ENCODE measurements at regions not wholly inside any gene's neighbourhood (a gene's known extent, or its start where the extent isn't known, plus 50 kb on each side); places are given as distances from the start of the nearest gene placed in this dataset.

DNA sequence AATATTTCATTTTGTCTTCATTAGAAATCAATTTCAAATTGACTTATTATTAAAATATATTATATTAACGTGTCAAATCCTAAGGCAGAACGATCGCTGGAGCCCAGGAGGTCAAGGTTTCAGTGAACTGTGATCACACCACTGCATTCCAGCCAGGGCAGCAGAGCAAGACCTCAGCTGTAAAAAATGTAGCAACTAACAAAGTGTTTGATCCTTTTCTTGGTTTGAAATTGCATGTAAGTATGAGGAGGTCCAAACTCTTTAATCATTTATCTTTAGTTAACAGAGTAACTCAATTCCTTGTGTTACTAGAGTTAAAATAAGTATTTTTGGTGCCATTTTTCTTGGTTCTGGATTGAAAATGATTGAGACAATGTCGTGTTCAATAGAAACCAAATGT lies 1033.9 kb downstream of the NLGN4X start:
- TF ChIP-seq, protein P1, sequence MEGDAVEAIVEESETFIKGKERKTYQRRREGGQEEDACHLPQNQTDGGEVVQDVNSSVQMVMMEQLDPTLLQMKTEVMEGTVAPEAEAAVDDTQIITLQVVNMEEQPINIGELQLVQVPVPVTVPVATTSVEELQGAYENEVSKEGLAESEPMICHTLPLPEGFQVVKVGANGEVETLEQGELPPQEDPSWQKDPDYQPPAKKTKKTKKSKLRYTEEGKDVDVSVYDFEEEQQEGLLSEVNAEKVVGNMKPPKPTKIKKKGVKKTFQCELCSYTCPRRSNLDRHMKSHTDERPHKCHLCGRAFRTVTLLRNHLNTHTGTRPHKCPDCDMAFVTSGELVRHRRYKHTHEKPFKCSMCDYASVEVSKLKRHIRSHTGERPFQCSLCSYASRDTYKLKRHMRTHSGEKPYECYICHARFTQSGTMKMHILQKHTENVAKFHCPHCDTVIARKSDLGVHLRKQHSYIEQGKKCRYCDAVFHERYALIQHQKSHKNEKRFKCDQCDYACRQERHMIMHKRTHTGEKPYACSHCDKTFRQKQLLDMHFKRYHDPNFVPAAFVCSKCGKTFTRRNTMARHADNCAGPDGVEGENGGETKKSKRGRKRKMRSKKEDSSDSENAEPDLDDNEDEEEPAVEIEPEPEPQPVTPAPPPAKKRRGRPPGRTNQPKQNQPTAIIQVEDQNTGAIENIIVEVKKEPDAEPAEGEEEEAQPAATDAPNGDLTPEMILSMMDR (IDR thresholded peaks at IDR 0.05; ENCODE audit: low read depth, low read length) = no peak
- TF ChIP-seq EZH2phosphoT487 (IDR thresholded peaks at IDR 0.05; ENCODE audit: low read depth) = no peak

Measured in OCI-LY3 (cell line).